ENCODE measurements at regions not wholly inside any gene's neighbourhood (a gene's known extent, or its start where the extent isn't known, plus 50 kb on each side); places are given as distances from the start of the nearest gene placed in this dataset.

DNA sequence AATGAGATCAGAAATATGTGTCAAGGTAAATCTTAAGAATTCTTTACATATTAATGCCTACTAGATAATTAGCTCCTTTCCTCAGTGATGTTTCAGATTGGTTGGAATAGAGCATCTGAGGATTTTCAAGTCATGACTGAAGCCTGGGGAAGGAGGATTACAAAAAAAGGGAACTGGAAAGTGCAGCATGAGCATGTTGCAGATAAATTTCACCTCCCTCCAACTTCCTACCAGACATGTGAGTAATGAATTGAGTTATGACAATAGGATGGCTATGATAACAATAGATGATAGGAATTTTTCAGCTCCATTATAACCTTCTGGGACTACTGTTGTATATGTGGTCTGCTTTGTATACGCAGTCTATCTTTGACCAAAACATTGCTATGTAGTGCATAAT lies 104.2 kb upstream of the RAB18 start:
- TF ChIP-seq CSDC2 (CRISPR knock-in tag; IDR thresholded peaks at IDR 0.05) (no peak), BACH2 (CRISPR knock-in tag; IDR thresholded peaks at IDR 0.05; ENCODE audit: borderline replicate concordance) (no peak), ZFP30 (CRISPR knock-in tag; IDR thresholded peaks at IDR 0.05) (no peak), PPARA (CRISPR knock-in tag; IDR thresholded peaks at IDR 0.05; ENCODE audit: borderline replicate concordance) (no peak), RARB (CRISPR knock-in tag; IDR thresholded peaks at IDR 0.05) (no peak), ZC3H10 (CRISPR knock-in tag; IDR thresholded peaks at IDR 0.05) (no peak), TCF4 (CRISPR knock-in tag; IDR thresholded peaks at IDR 0.05; ENCODE audit: borderline replicate concordance) (no peak), OSR1 (CRISPR knock-in tag; IDR thresholded peaks at IDR 0.05) (no peak), ISL1 (CRISPR knock-in tag; IDR thresholded peaks at IDR 0.05) (no peak), ZNF8 (CRISPR knock-in tag; IDR thresholded peaks at IDR 0.05) (no peak)
- ATAC-seq = no peak

DNA sequence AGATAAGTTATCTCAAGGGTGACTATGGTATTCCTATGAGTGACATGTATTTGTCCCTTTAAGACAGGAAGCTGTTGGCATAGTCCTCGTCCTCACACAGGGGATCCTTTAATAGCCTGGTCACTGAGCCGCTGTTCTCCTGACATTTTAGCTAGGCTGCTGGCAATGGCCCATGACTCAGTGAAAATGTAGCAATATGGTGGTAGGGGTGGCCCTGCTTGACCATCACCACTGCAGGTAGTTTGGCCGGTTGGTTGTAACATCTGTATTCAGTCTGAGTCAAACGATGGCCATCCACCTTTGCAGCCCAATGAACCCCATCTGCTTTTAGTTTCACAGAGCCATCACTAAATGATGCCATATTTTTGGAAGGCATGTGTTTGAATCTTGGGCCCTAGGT lies 110.1 kb upstream of the RAB18 start:
- no peak for ATAC-seq
- no peak for TF ChIP-seq ARNTL (CRISPR knock-in tag; IDR thresholded peaks at IDR 0.05; ENCODE audit: borderline replicate concordance, low read depth)
- TF ChIP-seq OSR1 (CRISPR knock-in tag; IDR thresholded peaks at IDR 0.05) = no peak
- TF ChIP-seq, protein P1, sequence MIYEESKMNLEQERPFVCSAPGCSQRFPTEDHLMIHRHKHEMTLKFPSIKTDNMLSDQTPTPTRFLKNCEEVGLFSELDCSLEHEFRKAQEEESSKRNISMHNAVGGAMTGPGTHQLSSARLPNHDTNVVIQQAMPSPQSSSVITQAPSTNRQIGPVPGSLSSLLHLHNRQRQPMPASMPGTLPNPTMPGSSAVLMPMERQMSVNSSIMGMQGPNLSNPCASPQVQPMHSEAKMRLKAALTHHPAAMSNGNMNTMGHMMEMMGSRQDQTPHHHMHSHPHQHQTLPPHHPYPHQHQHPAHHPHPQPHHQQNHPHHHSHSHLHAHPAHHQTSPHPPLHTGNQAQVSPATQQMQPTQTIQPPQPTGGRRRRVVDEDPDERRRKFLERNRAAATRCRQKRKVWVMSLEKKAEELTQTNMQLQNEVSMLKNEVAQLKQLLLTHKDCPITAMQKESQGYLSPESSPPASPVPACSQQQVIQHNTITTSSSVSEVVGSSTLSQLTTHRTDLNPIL (CRISPR knock-in tag; IDR thresholded peaks at IDR 0.05; ENCODE audit: low read depth) = no peak
- TF ChIP-seq ZNF70 (CRISPR knock-in tag; IDR thresholded peaks at IDR 0.05) = no peak
- TF ChIP-seq, protein P2, sequence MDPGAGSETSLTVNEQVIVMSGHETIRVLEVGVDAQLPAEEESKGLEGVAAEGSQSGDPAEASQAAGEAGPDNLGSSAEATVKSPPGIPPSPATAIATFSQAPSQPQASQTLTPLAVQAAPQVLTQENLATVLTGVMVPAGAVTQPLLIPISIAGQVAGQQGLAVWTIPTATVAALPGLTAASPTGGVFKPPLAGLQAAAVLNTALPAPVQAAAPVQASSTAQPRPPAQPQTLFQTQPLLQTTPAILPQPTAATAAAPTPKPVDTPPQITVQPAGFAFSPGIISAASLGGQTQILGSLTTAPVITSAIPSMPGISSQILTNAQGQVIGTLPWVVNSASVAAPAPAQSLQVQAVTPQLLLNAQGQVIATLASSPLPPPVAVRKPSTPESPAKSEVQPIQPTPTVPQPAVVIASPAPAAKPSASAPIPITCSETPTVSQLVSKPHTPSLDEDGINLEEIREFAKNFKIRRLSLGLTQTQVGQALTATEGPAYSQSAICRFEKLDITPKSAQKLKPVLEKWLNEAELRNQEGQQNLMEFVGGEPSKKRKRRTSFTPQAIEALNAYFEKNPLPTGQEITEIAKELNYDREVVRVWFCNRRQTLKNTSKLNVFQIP (CRISPR knock-in tag; IDR thresholded peaks at IDR 0.05; ENCODE audit: borderline replicate concordance, low read depth) = no peak
- no peak for TF ChIP-seq ISL1 (CRISPR knock-in tag; IDR thresholded peaks at IDR 0.05)
- TF ChIP-seq, protein P3, sequence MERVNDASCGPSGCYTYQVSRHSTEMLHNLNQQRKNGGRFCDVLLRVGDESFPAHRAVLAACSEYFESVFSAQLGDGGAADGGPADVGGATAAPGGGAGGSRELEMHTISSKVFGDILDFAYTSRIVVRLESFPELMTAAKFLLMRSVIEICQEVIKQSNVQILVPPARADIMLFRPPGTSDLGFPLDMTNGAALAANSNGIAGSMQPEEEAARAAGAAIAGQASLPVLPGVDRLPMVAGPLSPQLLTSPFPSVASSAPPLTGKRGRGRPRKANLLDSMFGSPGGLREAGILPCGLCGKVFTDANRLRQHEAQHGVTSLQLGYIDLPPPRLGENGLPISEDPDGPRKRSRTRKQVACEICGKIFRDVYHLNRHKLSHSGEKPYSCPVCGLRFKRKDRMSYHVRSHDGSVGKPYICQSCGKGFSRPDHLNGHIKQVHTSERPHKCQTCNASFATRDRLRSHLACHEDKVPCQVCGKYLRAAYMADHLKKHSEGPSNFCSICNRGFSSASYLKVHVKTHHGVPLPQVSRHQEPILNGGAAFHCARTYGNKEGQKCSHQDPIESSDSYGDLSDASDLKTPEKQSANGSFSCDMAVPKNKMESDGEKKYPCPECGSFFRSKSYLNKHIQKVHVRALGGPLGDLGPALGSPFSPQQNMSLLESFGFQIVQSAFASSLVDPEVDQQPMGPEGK (CRISPR knock-in tag; IDR thresholded peaks at IDR 0.05; ENCODE audit: borderline replicate concordance) = no peak

DNA sequence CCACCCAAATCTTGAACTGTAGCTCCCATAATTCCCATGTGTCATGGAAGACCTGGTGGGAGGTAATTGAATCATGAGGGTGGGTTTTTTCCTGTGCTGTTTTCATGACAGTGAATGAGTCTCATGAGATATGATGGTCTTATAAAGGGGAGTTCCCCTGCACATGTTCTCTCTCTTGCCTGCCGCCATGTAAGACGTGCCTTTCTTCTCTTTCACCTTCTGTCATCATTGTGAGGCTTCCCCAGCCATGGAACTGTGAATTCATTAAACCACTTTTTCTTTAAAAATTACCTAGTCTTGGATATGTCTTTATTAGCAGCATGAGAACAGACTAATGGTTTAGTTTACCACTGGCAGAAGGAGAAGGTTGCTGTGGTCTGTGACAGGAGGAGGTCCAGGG lies 111.5 kb upstream of the RAB18 start:
- no peak for ATAC-seq
- TF ChIP-seq, protein P1 (CRISPR knock-in tag; IDR thresholded peaks at IDR 0.05; ENCODE audit: low read depth) = no peak
- TF ChIP-seq ZNF70 (CRISPR knock-in tag; IDR thresholded peaks at IDR 0.05) = no peak
- no peak for TF ChIP-seq PPARA (CRISPR knock-in tag; IDR thresholded peaks at IDR 0.05; ENCODE audit: borderline replicate concordance)
- TF ChIP-seq GLIS3 (CRISPR knock-in tag; IDR thresholded peaks at IDR 0.05) = no peak
- TF ChIP-seq, protein P2 (CRISPR knock-in tag; IDR thresholded peaks at IDR 0.05; ENCODE audit: borderline replicate concordance, low read depth) = no peak
- no peak for TF ChIP-seq ARNTL (CRISPR knock-in tag; IDR thresholded peaks at IDR 0.05; ENCODE audit: borderline replicate concordance, low read depth)
- TF ChIP-seq, protein P3 (CRISPR knock-in tag; IDR thresholded peaks at IDR 0.05; ENCODE audit: borderline replicate concordance) = no peak
- no peak for TF ChIP-seq BACH2 (CRISPR knock-in tag; IDR thresholded peaks at IDR 0.05; ENCODE audit: borderline replicate concordance)
- no peak for TF ChIP-seq OSR1 (CRISPR knock-in tag; IDR thresholded peaks at IDR 0.05)

DNA sequence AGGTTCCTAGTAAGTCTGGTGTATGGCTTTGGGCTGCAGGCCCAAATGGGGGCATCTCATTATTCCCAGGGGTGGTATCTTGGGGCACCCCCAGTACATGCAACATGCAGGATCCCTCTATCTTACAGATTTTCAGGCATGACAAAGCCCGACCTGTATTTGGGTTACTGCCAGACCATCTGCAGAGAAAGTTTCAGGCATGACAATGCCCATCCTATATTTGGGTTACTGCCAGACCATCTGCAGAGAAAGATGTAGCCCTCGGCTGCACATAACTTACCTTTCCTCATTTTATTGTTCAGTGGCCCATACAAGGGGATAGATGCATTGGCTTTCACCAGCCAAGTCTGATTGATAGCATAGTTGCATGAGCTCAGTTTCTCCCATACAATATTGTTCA lies 112.2 kb upstream of the RAB18 start:
- no peak for ATAC-seq
- TF ChIP-seq ZNF70 (CRISPR knock-in tag; IDR thresholded peaks at IDR 0.05) (no peak), BACH2 (CRISPR knock-in tag; IDR thresholded peaks at IDR 0.05; ENCODE audit: borderline replicate concordance) (no peak), ESRRG (CRISPR knock-in tag; IDR thresholded peaks at IDR 0.05) (no peak), ZFP3 (CRISPR knock-in tag; IDR thresholded peaks at IDR 0.05) (no peak), SNAI2 (CRISPR knock-in tag; IDR thresholded peaks at IDR 0.05) (no peak), ZC3H10 (CRISPR knock-in tag; IDR thresholded peaks at IDR 0.05) (no peak), PPARA (CRISPR knock-in tag; IDR thresholded peaks at IDR 0.05; ENCODE audit: borderline replicate concordance) (no peak), ISL1 (CRISPR knock-in tag; IDR thresholded peaks at IDR 0.05) (no peak)
- TF ChIP-seq, protein P4, sequence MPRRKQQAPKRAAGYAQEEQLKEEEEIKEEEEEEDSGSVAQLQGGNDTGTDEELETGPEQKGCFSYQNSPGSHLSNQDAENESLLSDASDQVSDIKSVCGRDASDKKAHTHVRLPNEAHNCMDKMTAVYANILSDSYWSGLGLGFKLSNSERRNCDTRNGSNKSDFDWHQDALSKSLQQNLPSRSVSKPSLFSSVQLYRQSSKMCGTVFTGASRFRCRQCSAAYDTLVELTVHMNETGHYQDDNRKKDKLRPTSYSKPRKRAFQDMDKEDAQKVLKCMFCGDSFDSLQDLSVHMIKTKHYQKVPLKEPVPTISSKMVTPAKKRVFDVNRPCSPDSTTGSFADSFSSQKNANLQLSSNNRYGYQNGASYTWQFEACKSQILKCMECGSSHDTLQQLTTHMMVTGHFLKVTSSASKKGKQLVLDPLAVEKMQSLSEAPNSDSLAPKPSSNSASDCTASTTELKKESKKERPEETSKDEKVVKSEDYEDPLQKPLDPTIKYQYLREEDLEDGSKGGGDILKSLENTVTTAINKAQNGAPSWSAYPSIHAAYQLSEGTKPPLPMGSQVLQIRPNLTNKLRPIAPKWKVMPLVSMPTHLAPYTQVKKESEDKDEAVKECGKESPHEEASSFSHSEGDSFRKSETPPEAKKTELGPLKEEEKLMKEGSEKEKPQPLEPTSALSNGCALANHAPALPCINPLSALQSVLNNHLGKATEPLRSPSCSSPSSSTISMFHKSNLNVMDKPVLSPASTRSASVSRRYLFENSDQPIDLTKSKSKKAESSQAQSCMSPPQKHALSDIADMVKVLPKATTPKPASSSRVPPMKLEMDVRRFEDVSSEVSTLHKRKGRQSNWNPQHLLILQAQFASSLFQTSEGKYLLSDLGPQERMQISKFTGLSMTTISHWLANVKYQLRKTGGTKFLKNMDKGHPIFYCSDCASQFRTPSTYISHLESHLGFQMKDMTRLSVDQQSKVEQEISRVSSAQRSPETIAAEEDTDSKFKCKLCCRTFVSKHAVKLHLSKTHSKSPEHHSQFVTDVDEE (CRISPR knock-in tag; IDR thresholded peaks at IDR 0.05) = no peak
- TF ChIP-seq, protein P3 (CRISPR knock-in tag; IDR thresholded peaks at IDR 0.05; ENCODE audit: borderline replicate concordance) = no peak
